Spleen (tissue), 7 donors: ENCODE measurements at regions not wholly inside any gene's neighbourhood (a gene's known extent, or its start where the extent isn't known, plus 50 kb on each side); places are given as distances from the start of the nearest gene placed in this dataset.

Experiments used
- CTCF ChIP-seq, 11 experiments: fragments of 200-600 bp in 7 of 11; fragments of 450-650 bp in 4 of 11; sonication (generic) in 4 of 11; IDR thresholded peaks in 8 of 11; conservative IDR thresholded peaks in 3 of 11; 1 replicate in 7 of 11; 2 replicates in 4 of 11; pipeline versions ENCODE4 v1.4.0 to v1.8.0; 2016 to 2021; ENCODE audit warnings: antibody characterized with exemption in 11 of 11, inconsistent platforms in 4 of 11, mild to moderate bottlenecking in 1 of 11
- POLR2A ChIP-seq, 3 donors: fragments of 450-650 bp; IDR thresholded peaks; one replicate each; pipeline ENCODE4 v1.5.1; 2017; ENCODE audit warnings: antibody characterized with exemption in 3 of 3, mild to moderate bottlenecking in 1 of 3
- donor health status: DM: no; HTN: no; CAD: no; lungs with moderate emphysema.
- donor health status: DM: no; HTN: no; CAD: no.
- donor health status: DM: no; HTN: no; CAD: no.

- TF ChIP-seq CTCF (IDR thresholded peaks at IDR 0.05 in 8 of 11, conservative IDR thresholded peaks at IDR 0.05 in 3 of 11) (no peak), POLR2A (IDR thresholded peaks at IDR 0.05) (no peak)
Measured at GRCh38 chr4:144450526-144450925, 195.4 kb upstream of the HHIP start.
